H1 (cell line): ENCODE measurements at regions not wholly inside any gene's neighbourhood (a gene's known extent, or its start where the extent isn't known, plus 50 kb on each side); places are given as distances from the start of the nearest gene placed in this dataset.

Source experiments
- GABPA ChIP-seq: IDR thresholded peaks from 2 replicates; pipeline ENCODE4 v1.6.1; 2011; ENCODE audit warnings: mild to moderate bottlenecking, low read length, moderate library complexity, borderline replicate concordance; ENCODE audit not compliant: insufficient read depth
- KDM1A ChIP-seq: fragments of 200-600, 300-600 bp; sonication (generic); IDR thresholded peaks from 2 replicates; pipeline ENCODE4 v1.7.1; 2016; ENCODE audit warnings: mild to moderate bottlenecking, low read length, borderline replicate concordance
- NANOG ChIP-seq: IDR thresholded peaks from 2 replicates; pipeline ENCODE4 v1.6.1; 2011; ENCODE audit warnings: low read length, low read depth, mild to moderate bottlenecking, inconsistent platforms; ENCODE audit not compliant: insufficient read depth, poor library complexity, severe bottlenecking
- TF ChIP-seq, protein P1 (sequence below), 3 experiments: IDR thresholded peaks; 1 replicate in 2 of 3; 2 replicates in 1 of 3; pipeline versions ENCODE4 v1.5.1 to v1.6.1; 2011; ENCODE audit warnings: low read length in 3 of 3, mild to moderate bottlenecking in 3 of 3, inconsistent platforms in 2 of 3, low read depth in 1 of 3, moderate library complexity in 1 of 3; ENCODE audit not compliant: insufficient read depth in 1 of 3; ENCODE audit errors: control extremely low read depth in 1 of 3

DNA sequence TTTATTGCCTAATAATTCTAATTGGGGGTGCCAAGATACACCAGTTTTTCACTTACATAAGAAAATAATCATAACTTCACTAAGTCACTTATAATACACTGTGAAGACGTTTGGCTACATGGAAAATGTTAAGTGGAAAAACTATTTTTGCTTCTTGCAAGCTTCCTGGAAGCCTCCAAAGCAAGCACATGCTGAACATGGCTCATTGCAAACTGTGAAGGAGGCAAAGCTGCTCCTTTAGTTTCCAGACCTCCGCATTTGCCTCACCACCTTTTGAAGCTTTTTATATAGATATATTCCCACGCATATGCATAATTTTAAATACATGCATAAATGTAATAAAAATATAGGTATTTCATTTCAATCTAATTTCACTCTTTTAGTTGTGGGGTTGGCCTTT, 285.6 kb upstream of the PRDM9 start:
- TF ChIP-seq NANOG (no peak), GABPA (no peak), KDM1A (no peak)
- TF ChIP-seq, protein P1, sequence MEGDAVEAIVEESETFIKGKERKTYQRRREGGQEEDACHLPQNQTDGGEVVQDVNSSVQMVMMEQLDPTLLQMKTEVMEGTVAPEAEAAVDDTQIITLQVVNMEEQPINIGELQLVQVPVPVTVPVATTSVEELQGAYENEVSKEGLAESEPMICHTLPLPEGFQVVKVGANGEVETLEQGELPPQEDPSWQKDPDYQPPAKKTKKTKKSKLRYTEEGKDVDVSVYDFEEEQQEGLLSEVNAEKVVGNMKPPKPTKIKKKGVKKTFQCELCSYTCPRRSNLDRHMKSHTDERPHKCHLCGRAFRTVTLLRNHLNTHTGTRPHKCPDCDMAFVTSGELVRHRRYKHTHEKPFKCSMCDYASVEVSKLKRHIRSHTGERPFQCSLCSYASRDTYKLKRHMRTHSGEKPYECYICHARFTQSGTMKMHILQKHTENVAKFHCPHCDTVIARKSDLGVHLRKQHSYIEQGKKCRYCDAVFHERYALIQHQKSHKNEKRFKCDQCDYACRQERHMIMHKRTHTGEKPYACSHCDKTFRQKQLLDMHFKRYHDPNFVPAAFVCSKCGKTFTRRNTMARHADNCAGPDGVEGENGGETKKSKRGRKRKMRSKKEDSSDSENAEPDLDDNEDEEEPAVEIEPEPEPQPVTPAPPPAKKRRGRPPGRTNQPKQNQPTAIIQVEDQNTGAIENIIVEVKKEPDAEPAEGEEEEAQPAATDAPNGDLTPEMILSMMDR (IDR thresholded peaks at IDR 0.05; ENCODE audit: control extremely low read depth in 1 of 3, insufficient read depth in 1 of 3, low read depth in 1 of 3, low read length in 3 of 3): no peak
